ENCODE measurements at regions not wholly inside any gene's neighbourhood (a gene's known extent, or its start where the extent isn't known, plus 50 kb on each side); places are given as distances from the start of the nearest gene placed in this dataset.

GRCh38 chr7:80385508-80385907, 126.4 kb downstream of the GNAT3 start:
- Histone ChIP-seq H3K27me3 (ENCODE audit: control insufficient read depth in 2 of 2, insufficient read depth in 2 of 2, low read length in 2 of 2) (no peaks in the 10 kb centered on the region), H3K36me3 (ENCODE audit: control insufficient read depth in 2 of 3, insufficient read depth in 3 of 3, low read length in 3 of 3) (no peaks in the 10 kb centered on the region), H3K4me1 (ENCODE audit: control insufficient read depth in 2 of 2, insufficient read depth in 2 of 2, low read length in 2 of 2) (no peaks in the 10 kb centered on the region), H3K4me3 (ENCODE audit: low read length) (no peak overlapping the region), H3K9me3 (ENCODE audit: control insufficient read depth in 2 of 3, low read length in 3 of 3) (no peaks in the 10 kb centered on the region), H3K27ac (ENCODE audit: low read depth, low read length) (no peak overlapping the region)
- no peak for ATAC-seq
- ChIA-PET POLR2A (no interaction called here), CTCF (no interaction called here)
- intact Hi-C loops (cut with micrococcal nuclease): no loop called here
- no peak overlapping the region for H3K4me3 Mint-ChIP-seq
- no peak for DNase-seq
- peaks cover 0 to 2% (median 0%) of the 10 kb centered on the region in 7 donors for H3K4me1 Mint-ChIP-seq
- H3K36me3 Mint-ChIP-seq: no peaks in the 10 kb centered on the region
- H3K9me3 Mint-ChIP-seq: peaks cover 0 to 2% (median 0%) of the 10 kb centered on the region in 11 donors
- no peak overlapping the region for H3K27ac Mint-ChIP-seq
- H3K27me3 Mint-ChIP-seq: no peaks in the 10 kb centered on the region

GRCh38 chr7:80380957-80381356, 130.9 kb downstream of the GNAT3 start:
- Histone ChIP-seq H3K4me1 (ENCODE audit: control insufficient read depth in 2 of 2, insufficient read depth in 2 of 2, low read length in 2 of 2) (no peaks in the 10 kb centered on the region), H3K4me3 (ENCODE audit: low read length) (no peak overlapping the region), H3K27ac (ENCODE audit: low read depth, low read length) (no peak overlapping the region), H3K36me3 (ENCODE audit: control insufficient read depth in 2 of 3, insufficient read depth in 3 of 3, low read length in 3 of 3) (no peaks in the 10 kb centered on the region), H3K9me3 (ENCODE audit: control insufficient read depth in 2 of 3, low read length in 3 of 3) (no peaks in the 10 kb centered on the region), H3K27me3 (ENCODE audit: control insufficient read depth in 2 of 2, insufficient read depth in 2 of 2, low read length in 2 of 2) (no peaks in the 10 kb centered on the region)
- Mint-ChIP-seq H3K27me3 (no peaks in the 10 kb centered on the region), H3K36me3 (peaks cover 0 to 3% (median 0%) of the 10 kb centered on the region in 5 donors), H3K9me3 (peaks cover 0 to 6% (median 0%) of the 10 kb centered on the region in 11 donors), H3K4me1 (peaks cover 0 to 2% (median 0%) of the 10 kb centered on the region in 7 donors), H3K4me3 (no peak overlapping the region), H3K27ac (no peak overlapping the region)
- CTCF ChIA-PET: no interaction called here
- intact Hi-C loops (cut with micrococcal nuclease): no loop called here
- POLR2A ChIA-PET: no interaction called here
- no peak for ATAC-seq
- no peak for DNase-seq

- DNase-seq (no peak), ATAC-seq (no peak)
- H3K36me3 ChIP-seq (ENCODE audit: control insufficient read depth in 2 of 3, insufficient read depth in 3 of 3, low read length in 3 of 3): no peaks in the 10 kb centered on the region
- CTCF ChIA-PET: no interaction called here
- Mint-ChIP-seq H3K36me3 (peaks cover 0 to 3% (median 0%) of the 10 kb centered on the region in 5 donors), H3K4me3 (no peak overlapping the region), H3K9me3 (peaks cover 0 to 6% (median 0%) of the 10 kb centered on the region in 11 donors), H3K27ac (no peak overlapping the region), H3K27me3 (no peaks in the 10 kb centered on the region), H3K4me1 (no peaks in the 10 kb centered on the region)
- intact Hi-C loops (cut with micrococcal nuclease): no loop called here
- H3K9me3 ChIP-seq (ENCODE audit: control insufficient read depth in 2 of 3, low read length in 3 of 3): no peaks in the 10 kb centered on the region
- H3K27ac ChIP-seq (ENCODE audit: low read depth, low read length): no peak overlapping the region
- POLR2A ChIA-PET: no interaction called here
- no peaks in the 10 kb centered on the region for H3K27me3 ChIP-seq (ENCODE audit: control insufficient read depth in 2 of 2, insufficient read depth in 2 of 2, low read length in 2 of 2)
- no peak overlapping the region for H3K4me3 ChIP-seq (ENCODE audit: low read length)
- no peaks in the 10 kb centered on the region for H3K4me1 ChIP-seq (ENCODE audit: control insufficient read depth in 2 of 2, insufficient read depth in 2 of 2, low read length in 2 of 2)
Observed at GRCh38 chr7:80379034-80379982, 132.6 kb downstream of the GNAT3 start.

- Histone ChIP-seq H3K4me3 (ENCODE audit: low read length) (no peak overlapping the region), H3K27me3 (ENCODE audit: control insufficient read depth in 2 of 2, insufficient read depth in 2 of 2, low read length in 2 of 2) (no peaks in the 10 kb centered on the region), H3K27ac (ENCODE audit: low read depth, low read length) (no peak overlapping the region), H3K36me3 (ENCODE audit: control insufficient read depth in 2 of 3, insufficient read depth in 3 of 3, low read length in 3 of 3) (no peaks in the 10 kb centered on the region), H3K4me1 (ENCODE audit: control insufficient read depth in 2 of 2, insufficient read depth in 2 of 2, low read length in 2 of 2) (no peaks in the 10 kb centered on the region), H3K9me3 (ENCODE audit: control insufficient read depth in 2 of 3, low read length in 3 of 3) (no peaks in the 10 kb centered on the region)
- Mint-ChIP-seq H3K27ac (no peak overlapping the region), H3K4me3 (no peak overlapping the region), H3K4me1 (no peaks in the 10 kb centered on the region), H3K9me3 (peaks cover 0 to 6% (median 0%) of the 10 kb centered on the region in 11 donors), H3K27me3 (no peaks in the 10 kb centered on the region), H3K36me3 (peaks cover 0 to 3% (median 0%) of the 10 kb centered on the region in 5 donors)
- CTCF ChIA-PET: no interaction called here
- DNase-seq (no peak), ATAC-seq (no peak)
- intact Hi-C loops (cut with micrococcal nuclease): no loop called here
- POLR2A ChIA-PET: no interaction called here
Observed at GRCh38 chr7:80374321-80374720, 137.5 kb downstream of the GNAT3 start.

GRCh38 chr7:80373429-80374032, 138.3 kb downstream of the GNAT3 start:
- H3K27ac ChIP-seq (ENCODE audit: low read depth, low read length): no peak overlapping the region

GRCh38 chr7:80372415-80372814, 139.4 kb downstream of the GNAT3 start:
- ATAC-seq (no peak), DNase-seq (no peak)
- H3K27ac ChIP-seq (ENCODE audit: low read depth, low read length): no peak overlapping the region
- no peaks in the 10 kb centered on the region for H3K4me1 Mint-ChIP-seq
- H3K4me1 ChIP-seq (ENCODE audit: control insufficient read depth in 2 of 2, insufficient read depth in 2 of 2, low read length in 2 of 2): no peaks in the 10 kb centered on the region
- H3K27ac Mint-ChIP-seq: no peak overlapping the region
- intact Hi-C loops (cut with micrococcal nuclease): no loop called here
- H3K27me3 ChIP-seq (ENCODE audit: control insufficient read depth in 2 of 2, insufficient read depth in 2 of 2, low read length in 2 of 2): no peaks in the 10 kb centered on the region
- H3K4me3 Mint-ChIP-seq: no peak overlapping the region
- no peaks in the 10 kb centered on the region for H3K9me3 ChIP-seq (ENCODE audit: control insufficient read depth in 2 of 3, low read length in 3 of 3)
- no peak overlapping the region for H3K4me3 ChIP-seq (ENCODE audit: low read length)
- ChIA-PET CTCF (no interaction called here), POLR2A (no interaction called here)
- peaks cover 0 to 6% (median 0%) of the 10 kb centered on the region in 11 donors for H3K9me3 Mint-ChIP-seq
- peaks cover 0 to 3% (median 0%) of the 10 kb centered on the region in 5 donors for H3K36me3 Mint-ChIP-seq
- no peaks in the 10 kb centered on the region for H3K36me3 ChIP-seq (ENCODE audit: control insufficient read depth in 2 of 3, insufficient read depth in 3 of 3, low read length in 3 of 3)
- no peaks in the 10 kb centered on the region for H3K27me3 Mint-ChIP-seq

More at GRCh38 chr7:80373429-80374032, 138.3 kb downstream of the GNAT3 start:
- peaks cover 0 to 6% (median 0%) of the 10 kb centered on the region in 11 donors for H3K9me3 Mint-ChIP-seq
- no peaks in the 10 kb centered on the region for H3K27me3 Mint-ChIP-seq
- ChIA-PET CTCF (no interaction called here), POLR2A (no interaction called here)
- ATAC-seq (no peak), DNase-seq (no peak)
- Histone ChIP-seq H3K36me3 (ENCODE audit: control insufficient read depth in 2 of 3, insufficient read depth in 3 of 3, low read length in 3 of 3) (no peaks in the 10 kb centered on the region), H3K9me3 (ENCODE audit: control insufficient read depth in 2 of 3, low read length in 3 of 3) (no peaks in the 10 kb centered on the region), H3K27me3 (ENCODE audit: control insufficient read depth in 2 of 2, insufficient read depth in 2 of 2, low read length in 2 of 2) (no peaks in the 10 kb centered on the region), H3K4me3 (ENCODE audit: low read length) (no peak overlapping the region), H3K4me1 (ENCODE audit: control insufficient read depth in 2 of 2, insufficient read depth in 2 of 2, low read length in 2 of 2) (no peaks in the 10 kb centered on the region)
- H3K27ac Mint-ChIP-seq: no peak overlapping the region
- peaks cover 0 to 3% (median 0%) of the 10 kb centered on the region in 5 donors for H3K36me3 Mint-ChIP-seq
- H3K4me1 Mint-ChIP-seq: no peaks in the 10 kb centered on the region
- no peak overlapping the region for H3K4me3 Mint-ChIP-seq
- intact Hi-C loops (cut with micrococcal nuclease): no loop called here

Data from naive thymus-derived CD4-positive, alpha-beta T cell (primary cell).